Breast epithelium (tissue), 3 donors: ENCODE measurements at regions not wholly inside any gene's neighbourhood (a gene's known extent, or its start where the extent isn't known, plus 50 kb on each side); places are given as distances from the start of the nearest gene placed in this dataset.

Experiments used
- CTCF ChIP-seq, 3 donors: fragments of 450-650 bp; IDR thresholded peaks; one replicate each; pipeline ENCODE4 v1.5.1; 2016 to 2017; ENCODE audit warnings: antibody characterized with exemption in 3 of 3, mild to moderate bottlenecking in 3 of 3, moderate library complexity in 3 of 3
- POLR2A ChIP-seq: fragments of 450-650 bp; IDR thresholded peaks from one replicate; pipeline ENCODE4 v1.6.1; 2016; ENCODE audit warnings: antibody characterized with exemption, mild to moderate bottlenecking, moderate library complexity

GRCh38 chr10:84876116-84876999 lies 548.0 kb downstream of the CCSER2 start:
- TF ChIP-seq POLR2A: no peak
- no peak for TF ChIP-seq CTCF (IDR thresholded peaks at IDR 0.05)
